Caco-2 (cell line): ENCODE measurements at regions not wholly inside any gene's neighbourhood (a gene's known extent, or its start where the extent isn't known, plus 50 kb on each side); places are given as distances from the start of the nearest gene placed in this dataset.

Experiments used
- BruUV-seq: library from RNA; stranded (reverse); fragments of 400-500 nt; replicated peaks from 2 replicates; lab custom pipeline; 2021; lab: Mats Ljungman, UMichigan
- CTCF ChIA-PET: fragments of 300-600 bp; sonication (Branson Sonifier 250); formaldehyde crosslinking; loops from one replicate; lab custom pipeline; 2022; ENCODE audit warnings: antibody characterized with exemption; lab: Charles Lee
- POLR2A ChIA-PET: fragments of 300-600 bp; sonication (Branson Sonifier 250); formaldehyde crosslinking; loops from one replicate; lab custom pipeline; 2022; ENCODE audit warnings: antibody characterized with exemption; lab: Charles Lee
- DNase-seq, 2 experiments: peaks; one replicate each; pipeline versions ENCODE4 v3.0.0 to v3.0.0-alpha.2; 2020 to 2022
- H3K27me3 ChIP-seq: replicated peaks from 2 replicates; pipeline ENCODE4 v1.6.0; 2011; ENCODE audit warnings: low read length; ENCODE audit not compliant: control insufficient read depth, insufficient read depth
- H3K36me3 ChIP-seq: 2 replicates; pipeline ENCODE4 v1.5.1; 2011; ENCODE audit warnings: low read length; ENCODE audit not compliant: control insufficient read depth, insufficient read depth
- H3K4me1 ChIP-seq: fragments of 250-450 bp; sonication (Bioruptor Pico); 2 replicates; pipeline ENCODE4 v1.5.1; 2020; ENCODE audit warnings: mild to moderate bottlenecking
- H3K4me3 ChIP-seq: 2 replicates; pipeline ENCODE4 v1.5.1; 2011; ENCODE audit warnings: low read depth, mild to moderate bottlenecking, control low read depth, low read length
- H3K9me3 ChIP-seq: fragments of 250-450 bp; sonication (Bioruptor Pico); 2 replicates; pipeline ENCODE4 v1.5.1; 2020; ENCODE audit warnings: mild to moderate bottlenecking, moderate library complexity
- H3K27ac Mint-ChIP-seq: one replicate; pipeline ENCODE4 v1.8.0; 2022; ENCODE audit warnings: mixed read lengths; ENCODE audit not compliant: unreplicated experiment
- H3K27me3 Mint-ChIP-seq: one replicate; pipeline ENCODE4 v1.8.0; 2022; ENCODE audit warnings: mixed read lengths; ENCODE audit not compliant: insufficient read depth, unreplicated experiment
- H3K36me3 Mint-ChIP-seq: one replicate; pipeline ENCODE4 v1.8.0; 2022; ENCODE audit warnings: mild to moderate bottlenecking, mixed read lengths; ENCODE audit not compliant: insufficient read depth, unreplicated experiment
- H3K4me1 Mint-ChIP-seq: one replicate; pipeline ENCODE4 v1.8.0; 2022; ENCODE audit warnings: low read depth, mixed read lengths; ENCODE audit not compliant: unreplicated experiment
- H3K4me3 Mint-ChIP-seq: one replicate; pipeline ENCODE4 v1.8.0; 2022; ENCODE audit warnings: mild to moderate bottlenecking, moderate library complexity, mixed read lengths; ENCODE audit not compliant: unreplicated experiment
- H3K9me3 Mint-ChIP-seq: one replicate; pipeline ENCODE4 v1.8.0; 2022; ENCODE audit warnings: mixed read lengths; ENCODE audit not compliant: unreplicated experiment
- CTCF ChIP-seq, 2 experiments: fragments of 200-600 bp in 1 of 2; IDR thresholded peaks; 1 replicate in 1 of 2; 2 replicates in 1 of 2; pipeline versions ENCODE4 v1.5.1 to v1.8.0; 2011 to 2022; ENCODE audit warnings: antibody characterized with exemption in 1 of 2, control low read depth in 1 of 2, inconsistent platforms in 1 of 2, low read depth in 1 of 2, low read length in 1 of 2, mild to moderate bottlenecking in 1 of 2, moderate library complexity in 1 of 2; ENCODE audit not compliant: insufficient read depth in 1 of 2, severe bottlenecking in 1 of 2, unreplicated experiment in 1 of 2
- intact Hi-C: fragments of 100-400 bp; cut with micrococcal nuclease; formaldehyde crosslinking; loops from one replicate; pipeline ENCODE4 v1.10.0; 2022; ENCODE audit not compliant: unreplicated experiment

GRCh38 chr5:2334719-2335118, 416.8 kb downstream of the IRX2 start:
- H3K9me3 Mint-ChIP-seq: peaks cover 12% of the 10 kb centered on the region
- no peaks in the 10 kb centered on the region for H3K27me3 Mint-ChIP-seq
- BruUV-seq: no TSS peak
- no peak for TF ChIP-seq CTCF (IDR thresholded peaks at IDR 0.05; ENCODE audit: insufficient read depth in 1 of 2, low read depth in 1 of 2, low read length in 1 of 2, severe bottlenecking in 1 of 2, unreplicated experiment in 1 of 2)
- no peaks in the 10 kb centered on the region for H3K36me3 ChIP-seq
- H3K27ac Mint-ChIP-seq: no peak overlapping the region
- H3K36me3 Mint-ChIP-seq: no peaks in the 10 kb centered on the region
- H3K4me3 Mint-ChIP-seq: no peak overlapping the region
- intact Hi-C loops: no loop called here
- H3K4me3 ChIP-seq: no peak overlapping the region
- H3K4me1 ChIP-seq: no peaks in the 10 kb centered on the region
- ChIA-PET POLR2A (no interaction called here), CTCF (no interaction called here)
- no peak for DNase-seq
- H3K9me3 ChIP-seq: no peaks in the 10 kb centered on the region
- no peaks in the 10 kb centered on the region for H3K4me1 Mint-ChIP-seq
- no peaks in the 10 kb centered on the region; the same call in 1 of the 2 replicates for H3K27me3 ChIP-seq

- H3K36me3 ChIP-seq: no peaks in the 10 kb centered on the region
- BruUV-seq: no TSS peak
- DNase-seq: no peak
- H3K4me1 Mint-ChIP-seq: no peaks in the 10 kb centered on the region
- H3K4me3 ChIP-seq: no peak overlapping the region
- no peaks in the 10 kb centered on the region for H3K27me3 Mint-ChIP-seq
- ChIA-PET CTCF (no interaction called here), POLR2A (no interaction called here)
- H3K9me3 Mint-ChIP-seq: peaks cover 21% of the 10 kb centered on the region
- H3K27me3 ChIP-seq: no peaks in the 10 kb centered on the region; the same call in 1 of the 2 replicates
- H3K4me3 Mint-ChIP-seq: no peak overlapping the region
- intact Hi-C loops: no loop called here
- H3K27ac Mint-ChIP-seq: no peak overlapping the region
- TF ChIP-seq CTCF (IDR thresholded peaks at IDR 0.05; ENCODE audit: insufficient read depth in 1 of 2, low read depth in 1 of 2, low read length in 1 of 2, severe bottlenecking in 1 of 2, unreplicated experiment in 1 of 2): no peak
- H3K4me1 ChIP-seq: no peaks in the 10 kb centered on the region
- no peaks in the 10 kb centered on the region for H3K36me3 Mint-ChIP-seq
- no peaks in the 10 kb centered on the region for H3K9me3 ChIP-seq
Observed at GRCh38 chr5:2333291-2333690, 418.2 kb downstream of the IRX2 start.

- intact Hi-C loops: no loop called here
- H3K36me3 Mint-ChIP-seq: no peaks in the 10 kb centered on the region
- no peaks in the 10 kb centered on the region for H3K9me3 ChIP-seq
- no peak for TF ChIP-seq CTCF (IDR thresholded peaks at IDR 0.05; ENCODE audit: insufficient read depth in 1 of 2, low read depth in 1 of 2, low read length in 1 of 2, severe bottlenecking in 1 of 2, unreplicated experiment in 1 of 2)
- H3K4me1 ChIP-seq: no peaks in the 10 kb centered on the region
- BruUV-seq: no TSS peak
- no peaks in the 10 kb centered on the region for H3K36me3 ChIP-seq
- POLR2A ChIA-PET: no interaction called here
- H3K27me3 ChIP-seq: no peaks in the 10 kb centered on the region; the same call in 1 of the 2 replicates
- H3K4me3 Mint-ChIP-seq: no peak overlapping the region
- H3K9me3 Mint-ChIP-seq: peaks cover 21% of the 10 kb centered on the region
- no peak overlapping the region for H3K4me3 ChIP-seq
- H3K27me3 Mint-ChIP-seq: no peaks in the 10 kb centered on the region
- H3K27ac Mint-ChIP-seq: no peak overlapping the region
- DNase-seq: no peak
- no peaks in the 10 kb centered on the region for H3K4me1 Mint-ChIP-seq
- CTCF ChIA-PET: no interaction called here
Observed at GRCh38 chr5:2332521-2332920, 419.0 kb downstream of the IRX2 start.
